ENCODE measurements at regions not wholly inside any gene's neighbourhood (a gene's known extent, or its start where the extent isn't known, plus 50 kb on each side); places are given as distances from the start of the nearest gene placed in this dataset.

- Histone ChIP-seq H3K27ac (no peak overlapping the region), H3K4me3 (no peak overlapping the region)
- no peak for DNase-seq (ENCODE audit: low spot score)
- no peak for TF ChIP-seq CTCF (IDR thresholded peaks at IDR 0.05)
These were observed 281.6 kb upstream of the MGAT5 start for GRCh38 chr2:133972297-133972696.

GRCh38 chr2:133972786-133973185 is 281.1 kb upstream of the MGAT5 start:
- no peak overlapping the region for H3K4me3 ChIP-seq
- TF ChIP-seq CTCF (IDR thresholded peaks at IDR 0.05), result no peak
- H3K27ac ChIP-seq, result no peak overlapping the region
- DNase-seq (ENCODE audit: low spot score), result no peak

- no peak for TF ChIP-seq CTCF (IDR thresholded peaks at IDR 0.05)
- H3K4me3 ChIP-seq, result no peak overlapping the region
- H3K27ac ChIP-seq, result no peak overlapping the region
- DNase-seq (ENCODE audit: low spot score), result no peak
These were observed 279.5 kb upstream of the MGAT5 start for GRCh38 chr2:133974353-133974752.

- DNase-seq (ENCODE audit: low spot score), result no peak
- H3K27ac ChIP-seq, result no peak overlapping the region
- no peak overlapping the region for H3K4me3 ChIP-seq
- TF ChIP-seq CTCF (IDR thresholded peaks at IDR 0.05), result no peak
These were observed 278.7 kb upstream of the MGAT5 start for GRCh38 chr2:133975135-133975534.

GRCh38 chr2:133975676-133976428 is 278.0 kb upstream of the MGAT5 start:
- DNase-seq (ENCODE audit: low spot score), result no peak
- TF ChIP-seq CTCF (IDR thresholded peaks at IDR 0.05), result no peak
- Histone ChIP-seq H3K27ac (no peak overlapping the region), H3K4me3 (no peak overlapping the region)

- no peak overlapping the region for H3K27ac ChIP-seq
These were observed 277.2 kb upstream of the MGAT5 start for GRCh38 chr2:133976659-133977058.

More at GRCh38 chr2:133976659-133977058, 277.2 kb upstream of the MGAT5 start:
- no peak for DNase-seq (ENCODE audit: low spot score)
- H3K4me3 ChIP-seq, result no peak overlapping the region
- no peak for TF ChIP-seq CTCF (IDR thresholded peaks at IDR 0.05)

Measured in coronary artery (tissue), 2 donors.